ENCODE measurements at regions not wholly inside any gene's neighbourhood (a gene's known extent, or its start where the extent isn't known, plus 50 kb on each side); places are given as distances from the start of the nearest gene placed in this dataset.

- no peak for TF ChIP-seq CTCF (IDR thresholded peaks at IDR 0.05; ENCODE audit: borderline replicate concordance, insufficient read depth, low read depth, low read length)
- no peak overlapping the region for H3K4me3 ChIP-seq (ENCODE audit: low read depth, low read length)
Observed at GRCh38 chr5:44619875-44620610, 188.7 kb upstream of the MRPS30 start.

- TF ChIP-seq CTCF (IDR thresholded peaks at IDR 0.05; ENCODE audit: borderline replicate concordance, insufficient read depth, low read depth, low read length): no peak
- H3K4me3 ChIP-seq (ENCODE audit: low read depth, low read length): no peak overlapping the region
Observed at GRCh38 chr5:44614845-44615244, 193.9 kb upstream of the MRPS30 start.

GRCh38 chr5:44613936-44614335, 194.8 kb upstream of the MRPS30 start:
- no peak overlapping the region for H3K4me3 ChIP-seq (ENCODE audit: low read depth, low read length)
- TF ChIP-seq CTCF (IDR thresholded peaks at IDR 0.05; ENCODE audit: borderline replicate concordance, insufficient read depth, low read depth, low read length): no peak

GRCh38 chr5:44605926-44606325, 202.8 kb upstream of the MRPS30 start:
- no peak for TF ChIP-seq CTCF (IDR thresholded peaks at IDR 0.05; ENCODE audit: borderline replicate concordance, insufficient read depth, low read depth, low read length)

GRCh38 chr5:44603496-44604272, 205.1 kb upstream of the MRPS30 start:
- H3K4me3 ChIP-seq (ENCODE audit: low read depth, low read length): no peak overlapping the region
- TF ChIP-seq CTCF (IDR thresholded peaks at IDR 0.05; ENCODE audit: borderline replicate concordance, insufficient read depth, low read depth, low read length): 0 out of 2 replicates have a peak, but pooled peaks have one; percentile 20

More at GRCh38 chr5:44605926-44606325, 202.8 kb upstream of the MRPS30 start:
- H3K4me3 ChIP-seq (ENCODE audit: low read depth, low read length): no peak overlapping the region

- no peak overlapping the region for H3K4me3 ChIP-seq (ENCODE audit: low read depth, low read length)
- no peak for TF ChIP-seq CTCF (IDR thresholded peaks at IDR 0.05; ENCODE audit: borderline replicate concordance, insufficient read depth, low read depth, low read length)
Observed at GRCh38 chr5:44574678-44575077, 185.5 kb upstream of the FGF10 start.

Measured in GM12875 (cell line).